ENCODE measurements at regions not wholly inside any gene's neighbourhood (a gene's known extent, or its start where the extent isn't known, plus 50 kb on each side); places are given as distances from the start of the nearest gene placed in this dataset.
A peak's percentile ranks its signal among the peaks of the same experiment; 100 is the strongest.
"Not testable (repeated sequence)": the region's sequence is repeated elsewhere in the genome, so short reads cannot be mapped to it uniquely, and the experiment has no call there.

DNA sequence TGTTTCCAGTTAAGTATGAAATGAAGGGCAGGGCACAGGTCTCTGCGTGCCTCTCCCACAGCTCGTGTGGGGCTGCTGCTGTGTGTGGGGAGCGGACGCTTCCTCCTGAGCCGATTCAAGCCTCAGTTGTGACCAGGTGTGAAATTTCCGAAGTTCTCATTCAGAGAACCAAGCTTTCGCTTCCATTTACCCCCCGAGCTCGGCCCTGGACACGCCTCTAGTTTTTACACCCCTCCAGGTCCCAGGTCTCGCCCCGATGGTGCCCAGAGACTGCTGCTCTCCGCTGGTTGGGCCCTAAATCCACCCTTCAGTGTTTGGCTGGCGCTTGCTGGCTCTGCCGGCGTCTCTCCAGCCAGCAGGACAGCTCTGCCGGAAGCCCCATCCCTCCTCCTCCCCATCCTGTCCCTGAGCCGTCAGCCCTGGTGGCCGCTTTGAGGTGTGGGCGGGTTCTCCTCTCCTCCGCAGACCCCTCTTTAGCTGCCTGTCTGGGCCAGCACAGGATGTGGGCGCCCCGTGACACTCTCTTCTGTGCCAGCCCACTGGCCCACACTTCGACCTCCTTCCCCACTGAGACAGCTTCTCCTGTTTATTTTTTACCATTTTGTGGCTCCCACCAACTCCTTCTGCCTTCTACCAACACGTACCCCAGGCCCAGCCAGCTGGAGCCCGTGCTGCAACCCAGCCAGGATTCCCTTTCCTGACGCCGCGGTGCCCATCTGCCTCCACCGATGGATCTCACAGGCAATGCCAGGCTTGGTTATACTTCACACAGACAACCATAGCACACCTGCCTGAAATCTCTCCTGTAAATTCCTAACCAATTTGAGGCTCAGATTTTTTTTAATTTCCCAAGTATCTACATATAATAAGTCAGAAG lies 142.8 kb downstream of the DLL1 start:
- Mint-ChIP-seq H3K27me3 (ENCODE audit: low read depth in 3 of 3) (peaks cover 20 to 42% (median 30%) of the 10 kb centered on the region in 3 donors), H3K27ac (peak overlapping the region; percentile 90 to 96 (median 96)), H3K36me3 (peaks cover 6 to 10% (median 7%) of the 10 kb centered on the region in 3 donors), H3K4me1 (peaks cover 81 to 94% of the 10 kb centered on the region in 2 donors), H3K4me3 (peak overlapping the region; percentile 82 to 87 (median 86)), H3K9me3 (peaks cover 0 to 14% (median 6%) of the 10 kb centered on the region in 6 donors)
- peak; percentile 92 to 94 (median 93) for DNase-seq

DNA sequence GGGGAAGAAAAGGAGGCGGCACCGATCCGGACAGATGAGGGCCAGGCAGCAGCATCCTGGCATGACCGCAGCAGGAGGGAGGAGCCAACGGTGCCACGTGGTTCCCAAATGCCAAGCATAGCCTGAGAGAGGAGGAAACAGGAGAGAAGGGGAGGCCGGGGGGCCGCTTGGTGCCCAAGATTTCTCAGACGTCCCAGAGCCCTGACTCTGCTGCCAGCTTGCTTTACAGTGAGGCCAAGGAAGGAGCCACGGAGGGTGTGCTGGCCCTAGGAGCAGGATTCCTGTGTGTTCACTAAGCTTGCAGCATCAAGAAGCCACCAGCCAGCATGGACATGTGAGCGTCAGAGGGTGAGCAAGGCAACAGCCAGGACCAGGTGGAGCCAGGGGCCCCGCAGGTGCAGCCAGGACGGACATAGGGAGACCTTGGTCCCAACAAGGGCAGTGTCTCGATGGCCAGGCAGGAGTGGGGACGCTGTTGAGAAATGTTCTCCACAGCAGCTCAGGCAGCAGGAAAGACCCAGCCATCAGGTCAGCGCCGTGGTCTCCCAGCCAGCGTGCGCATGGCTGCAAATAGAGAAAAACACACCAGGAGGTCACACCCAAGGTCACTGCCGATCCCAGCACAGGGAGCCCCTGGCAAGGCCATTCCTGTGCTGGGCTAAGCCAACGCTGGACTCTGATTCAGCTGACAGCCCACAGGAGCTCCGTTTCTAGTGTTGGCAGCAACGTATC lies 143.7 kb downstream of the DLL1 start:
- peaks cover 0 to 14% (median 6%) of the 10 kb centered on the region in 6 donors for H3K9me3 Mint-ChIP-seq
- peaks cover 77 to 99% of the 10 kb centered on the region in 2 donors for H3K4me1 Mint-ChIP-seq
- peaks cover 6 to 10% (median 7%) of the 10 kb centered on the region in 3 donors for H3K36me3 Mint-ChIP-seq
- H3K4me3 Mint-ChIP-seq, result peak overlapping the region; percentile 82 to 87 (median 86)
- peaks cover 20 to 40% (median 30%) of the 10 kb centered on the region in 3 donors for H3K27me3 Mint-ChIP-seq (ENCODE audit: low read depth in 3 of 3)
- DNase-seq, result peak in 1 of 3 donors; percentile 25
- H3K27ac Mint-ChIP-seq, result peak overlapping the region; percentile 90 to 96 (median 96)

DNA sequence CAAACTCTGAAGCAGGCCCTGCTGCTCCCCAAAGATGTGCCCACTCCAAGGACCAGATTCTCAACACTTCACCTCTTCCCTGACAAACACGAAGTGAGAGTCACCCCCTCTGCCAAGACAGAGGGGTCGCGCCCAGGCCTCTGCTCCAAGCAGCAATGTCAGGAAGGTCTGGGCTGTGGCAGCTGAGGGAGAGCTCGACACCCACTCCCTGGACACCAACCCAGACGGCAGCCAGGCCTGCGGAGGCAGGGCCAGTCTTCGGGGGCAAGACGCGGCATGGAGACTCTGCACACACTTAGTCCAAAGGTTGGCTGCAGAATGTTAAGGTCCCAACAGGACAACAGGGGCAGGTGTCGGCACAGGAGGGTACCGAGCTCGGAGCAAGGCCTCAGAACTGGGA lies 144.2 kb downstream of the DLL1 start:
- H3K9me3 Mint-ChIP-seq, result peaks cover 0 to 14% (median 6%) of the 10 kb centered on the region in 6 donors
- H3K27me3 Mint-ChIP-seq (ENCODE audit: low read depth in 3 of 3), result peaks cover 17 to 35% (median 29%) of the 10 kb centered on the region in 3 donors
- H3K4me1 Mint-ChIP-seq, result peaks cover 72 to 94% of the 10 kb centered on the region in 2 donors
- no peak for DNase-seq
- peak overlapping the region; percentile 90 to 96 (median 96) for H3K27ac Mint-ChIP-seq
- H3K36me3 Mint-ChIP-seq, result peaks cover 6 to 10% (median 7%) of the 10 kb centered on the region in 3 donors
- H3K4me3 Mint-ChIP-seq, result peak overlapping the region; percentile 82 to 87 (median 86)

DNA sequence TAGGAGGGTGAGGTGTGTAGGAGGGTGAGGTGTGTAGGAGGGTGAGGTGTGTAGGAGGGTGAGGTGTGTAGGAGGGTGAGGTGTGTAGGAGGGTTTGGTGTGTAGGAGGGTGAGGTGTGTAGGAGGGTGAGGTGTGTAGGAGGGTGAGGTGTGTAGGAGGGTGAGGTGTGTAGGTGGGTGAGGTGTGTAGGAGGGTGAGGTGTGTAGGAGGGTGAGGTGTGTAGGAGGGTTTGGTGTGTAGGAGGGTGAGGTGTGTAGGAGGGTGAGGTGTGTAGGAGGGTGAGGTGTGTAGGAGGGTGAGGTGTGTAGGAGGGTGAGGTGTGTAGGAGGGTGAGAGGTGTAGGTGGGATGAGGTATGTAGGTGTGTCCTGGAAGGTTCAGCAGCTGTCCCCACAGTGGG lies 144.7 kb downstream of the DLL1 start:
- Mint-ChIP-seq H3K27ac (peak overlapping the region in 5 of 6 donors; percentile 92 to 96 (median 96)), H3K4me1 (peaks cover 69 to 89% of the 10 kb centered on the region in 2 donors), H3K27me3 (ENCODE audit: low read depth in 3 of 3) (peaks cover 12 to 32% (median 24%) of the 10 kb centered on the region in 3 donors), H3K4me3 (peak overlapping the region in 3 of 5 donors; percentile 82 to 86 (median 82)), H3K9me3 (peaks cover 0 to 14% (median 6%) of the 10 kb centered on the region in 6 donors)
- not testable (repeated sequence) for DNase-seq, H3K36me3 Mint-ChIP-seq

DNA sequence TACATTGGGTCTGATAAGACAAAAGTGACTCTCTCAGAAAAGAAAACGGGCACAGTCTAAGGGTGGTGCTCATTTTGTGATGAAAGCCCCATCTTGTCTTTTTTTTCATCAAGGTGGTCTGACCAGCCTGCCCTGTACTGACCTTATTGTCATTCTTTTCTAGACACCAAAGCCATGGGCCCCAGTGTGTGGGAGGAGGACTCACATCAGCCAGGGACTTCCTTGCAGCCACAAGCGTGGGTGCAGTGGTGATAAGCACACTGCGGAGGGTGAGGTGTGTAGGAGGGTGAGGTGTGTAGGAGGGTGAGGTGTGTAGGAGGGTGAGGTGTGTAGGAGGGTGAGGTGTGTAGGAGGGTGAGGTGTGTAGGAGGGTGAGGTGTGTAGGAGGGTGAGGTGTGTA lies 145.2 kb downstream of the DLL1 start:
- peaks cover 0 to 14% (median 6%) of the 10 kb centered on the region in 6 donors for H3K9me3 Mint-ChIP-seq
- H3K36me3 Mint-ChIP-seq, result not testable (repeated sequence)
- peaks cover 66 to 84% of the 10 kb centered on the region in 2 donors for H3K4me1 Mint-ChIP-seq
- peak; percentile 49 to 64 (median 56) for DNase-seq
- peak overlapping the region; percentile 44 to 70 (median 49) for H3K4me3 Mint-ChIP-seq
- H3K27me3 Mint-ChIP-seq (ENCODE audit: low read depth in 3 of 3), result peaks cover 11 to 32% (median 24%) of the 10 kb centered on the region in 3 donors
- H3K27ac Mint-ChIP-seq, result peak overlapping the region; percentile 69 to 91 (median 83)

DNA sequence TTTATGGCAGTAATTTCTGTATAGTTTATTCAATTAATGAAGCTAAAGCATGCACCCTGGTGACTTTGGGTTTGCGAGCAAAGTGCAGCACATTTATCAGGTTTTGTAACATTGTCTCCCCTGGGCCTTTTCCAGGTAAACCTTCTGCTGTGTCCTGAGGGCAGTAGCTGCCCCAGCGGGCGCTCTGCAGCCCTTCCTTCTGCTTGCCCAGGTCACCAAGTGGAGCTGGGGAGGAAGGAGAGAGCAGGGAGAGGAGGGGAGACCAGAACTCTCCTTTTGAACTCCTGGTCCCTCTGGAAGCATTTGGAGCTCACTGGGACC lies 145.6 kb downstream of the DLL1 start:
- H3K36me3 Mint-ChIP-seq, result peaks cover 6 to 10% (median 7%) of the 10 kb centered on the region in 3 donors
- H3K9me3 Mint-ChIP-seq, result peaks cover 0 to 14% (median 6%) of the 10 kb centered on the region in 6 donors
- DNase-seq, result no peak
- peaks cover 11 to 30% (median 24%) of the 10 kb centered on the region in 3 donors for H3K27me3 Mint-ChIP-seq (ENCODE audit: low read depth in 3 of 3)
- H3K27ac Mint-ChIP-seq, result peak overlapping the region; percentile 76 to 91 (median 83)
- peak overlapping the region in 4 of 5 donors; percentile 49 to 70 (median 54) for H3K4me3 Mint-ChIP-seq
- peaks cover 62 to 80% of the 10 kb centered on the region in 2 donors for H3K4me1 Mint-ChIP-seq

DNA sequence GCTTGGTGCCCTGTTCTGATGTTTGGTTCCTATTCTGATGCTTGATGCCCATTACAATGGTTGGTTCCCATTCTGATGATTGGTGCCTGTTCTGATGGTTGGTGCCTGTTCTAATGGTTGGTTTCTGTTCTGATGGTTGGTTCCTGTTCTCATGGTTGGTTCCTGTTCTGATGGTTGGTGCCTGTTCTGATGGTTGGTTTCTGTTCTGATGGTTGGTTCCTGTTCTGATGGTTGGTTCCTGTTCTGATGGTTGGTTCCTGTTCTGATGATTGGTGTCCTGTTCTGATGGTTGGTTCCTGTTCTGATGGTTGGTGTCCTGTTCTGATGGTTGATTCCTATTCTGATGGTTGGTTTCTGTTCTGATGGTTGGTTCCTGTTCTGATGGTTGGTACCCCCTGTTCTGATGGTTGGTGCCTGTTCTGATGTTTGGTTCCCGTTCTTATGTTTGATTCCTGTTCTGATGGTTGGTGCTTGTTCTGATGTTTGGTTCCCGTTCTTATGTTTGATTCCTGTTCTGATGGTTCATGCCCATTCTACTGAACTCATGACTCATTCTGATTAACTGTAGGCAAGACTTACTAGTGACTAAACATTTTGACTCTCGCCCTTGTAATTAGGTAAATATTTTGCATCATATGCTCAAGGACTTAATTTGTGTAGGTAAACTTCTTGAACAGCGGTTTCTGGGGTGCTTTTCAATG lies 146.2 kb downstream of the DLL1 start:
- H3K36me3 Mint-ChIP-seq, result peaks cover 6 to 10% (median 7%) of the 10 kb centered on the region in 3 donors
- DNase-seq, result no peak
- peaks cover 11 to 27% (median 24%) of the 10 kb centered on the region in 3 donors for H3K27me3 Mint-ChIP-seq (ENCODE audit: low read depth in 3 of 3)
- peaks cover 56 to 75% of the 10 kb centered on the region in 2 donors for H3K4me1 Mint-ChIP-seq
- peaks cover 0 to 14% (median 6%) of the 10 kb centered on the region in 6 donors for H3K9me3 Mint-ChIP-seq
- peak overlapping the region; percentile 32 to 59 (median 54) for H3K4me3 Mint-ChIP-seq
- H3K27ac Mint-ChIP-seq, result peak overlapping the region; percentile 77 to 92 (median 84)

DNA sequence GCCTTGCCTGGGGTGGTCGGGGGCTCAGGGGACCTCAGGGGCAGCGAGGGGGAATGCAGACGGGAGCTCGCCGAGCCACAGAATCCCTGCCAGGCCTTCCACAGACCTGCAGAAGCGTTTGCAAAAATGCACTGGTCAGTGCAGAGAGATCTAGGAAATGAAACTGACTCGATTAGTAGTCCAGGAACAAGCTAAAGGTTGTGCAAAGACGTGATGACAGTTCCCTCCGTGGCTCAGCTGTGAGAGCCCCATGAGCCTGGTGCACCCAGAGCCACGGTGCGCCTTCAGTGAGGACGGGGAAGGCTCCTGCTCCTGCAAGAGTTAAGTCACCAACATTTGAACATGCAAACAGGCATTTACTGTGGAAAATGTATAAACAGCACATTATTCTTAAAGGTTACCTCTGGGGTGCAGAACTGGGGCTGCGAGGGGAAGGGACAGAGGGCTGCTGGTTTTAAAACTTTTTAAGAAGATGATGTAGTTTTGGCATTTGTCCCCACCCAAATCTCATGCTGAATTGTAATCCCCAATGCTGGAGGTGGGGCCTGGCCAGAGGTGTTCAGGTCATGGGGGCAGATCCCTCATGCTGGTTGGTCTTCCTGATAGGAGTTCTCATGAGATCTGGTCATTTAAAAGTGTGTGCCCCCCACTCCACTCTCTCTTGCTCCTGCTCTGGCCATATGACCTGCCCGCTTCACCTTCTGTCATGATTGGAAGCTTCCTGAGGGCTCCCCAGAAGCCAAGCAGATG lies 147.3 kb downstream of the DLL1 start:
- H3K9me3 Mint-ChIP-seq, result peaks cover 0 to 14% (median 6%) of the 10 kb centered on the region in 6 donors
- DNase-seq, result no peak
- H3K36me3 Mint-ChIP-seq, result peaks cover 6 to 10% (median 7%) of the 10 kb centered on the region in 3 donors
- peak overlapping the region in 1 of 6 donors; percentile 22 for H3K27ac Mint-ChIP-seq
- peaks cover 12 to 16% (median 16%) of the 10 kb centered on the region in 3 donors for H3K27me3 Mint-ChIP-seq (ENCODE audit: low read depth in 3 of 3)
- peak overlapping the region in 2 of 5 donors; percentile 29 to 32 for H3K4me3 Mint-ChIP-seq
- H3K4me1 Mint-ChIP-seq, result peaks cover 45 to 63% of the 10 kb centered on the region in 2 donors

DNA sequence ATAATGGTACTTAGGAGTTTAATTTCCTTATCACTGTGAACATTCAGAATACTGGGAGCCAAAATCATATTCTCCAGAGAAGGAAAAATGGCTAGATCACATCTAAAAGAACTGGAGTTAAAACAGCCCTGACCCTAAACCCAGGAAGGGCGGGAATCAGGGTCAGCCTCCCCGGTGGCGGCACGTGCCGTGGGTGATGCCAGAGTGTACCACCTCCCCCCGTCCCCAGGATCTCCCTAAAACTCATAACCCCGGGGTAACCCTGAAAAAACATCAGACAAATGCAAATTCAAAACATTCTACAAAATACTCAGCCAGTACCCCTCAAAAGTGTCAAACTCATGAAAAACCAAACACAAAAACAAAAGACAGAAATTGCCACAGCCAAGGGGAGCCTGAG lies 148.3 kb downstream of the DLL1 start:
- peaks cover 35 to 53% of the 10 kb centered on the region in 2 donors for H3K4me1 Mint-ChIP-seq
- no peak for DNase-seq
- H3K4me3 Mint-ChIP-seq, result no peak overlapping the region
- no peak overlapping the region for H3K27ac Mint-ChIP-seq
- peaks cover 6 to 10% (median 7%) of the 10 kb centered on the region in 3 donors for H3K36me3 Mint-ChIP-seq
- H3K9me3 Mint-ChIP-seq, result peaks cover 0 to 14% (median 6%) of the 10 kb centered on the region in 6 donors
- H3K27me3 Mint-ChIP-seq (ENCODE audit: low read depth in 3 of 3), result peaks cover 5 to 7% (median 6%) of the 10 kb centered on the region in 3 donors

DNA sequence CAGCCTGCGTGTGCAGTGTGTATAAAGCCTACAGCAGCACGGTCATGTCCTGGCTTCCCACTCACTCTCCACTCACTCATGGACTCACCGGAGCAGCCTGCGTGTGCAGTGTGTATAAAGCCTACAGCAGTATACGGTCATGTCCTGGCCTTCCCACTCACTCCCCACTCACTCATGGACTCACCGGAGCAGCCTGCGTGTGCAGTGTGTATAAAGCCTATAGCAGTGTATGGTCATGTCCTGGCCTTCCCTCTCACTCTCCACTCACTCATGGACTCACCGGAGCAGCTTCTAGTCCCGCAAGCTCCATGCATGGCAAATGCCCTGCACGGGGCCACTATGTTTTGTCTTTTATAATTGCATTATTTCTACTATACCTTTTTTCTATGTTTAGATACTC lies 149.8 kb downstream of the DLL1 start:
- H3K27me3 Mint-ChIP-seq (ENCODE audit: low read depth in 3 of 3); H3K4me3 Mint-ChIP-seq; DNase-seq; H3K36me3 Mint-ChIP-seq; H3K27ac Mint-ChIP-seq: not testable (repeated sequence)
- H3K9me3 Mint-ChIP-seq, result peaks cover 0 to 14% (median 6%) of the 10 kb centered on the region in 6 donors
- peaks cover 21 to 38% of the 10 kb centered on the region in 2 donors for H3K4me1 Mint-ChIP-seq

DNA sequence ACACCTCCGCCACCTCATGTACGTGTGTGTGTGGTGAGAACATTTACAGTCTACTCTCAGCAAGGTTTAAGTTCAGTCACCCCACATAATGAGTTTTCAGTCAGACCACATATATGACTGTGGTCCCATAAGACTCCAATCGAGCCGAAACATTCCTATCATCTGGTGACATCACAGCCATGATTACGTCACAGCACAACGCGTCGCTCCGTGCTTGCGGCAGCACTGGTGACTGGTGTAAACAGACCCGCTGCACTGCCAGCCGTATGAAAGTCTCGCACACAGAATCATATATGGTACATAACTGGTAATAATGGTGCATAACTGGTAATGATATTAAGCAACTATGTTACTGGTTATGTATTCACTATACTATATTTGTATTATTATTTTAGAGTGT lies 150.7 kb downstream of the DLL1 start:
- H3K4me3 Mint-ChIP-seq, result no peak overlapping the region
- peaks cover 0 to 10% (median 4%) of the 10 kb centered on the region in 6 donors for H3K9me3 Mint-ChIP-seq
- no peak for DNase-seq
- peaks cover 6 to 7% (median 7%) of the 10 kb centered on the region in 3 donors for H3K36me3 Mint-ChIP-seq
- peaks cover 21 to 38% of the 10 kb centered on the region in 2 donors for H3K4me1 Mint-ChIP-seq
- peaks cover 3 to 5% (median 5%) of the 10 kb centered on the region in 3 donors for H3K27me3 Mint-ChIP-seq (ENCODE audit: low read depth in 3 of 3)
- no peak overlapping the region for H3K27ac Mint-ChIP-seq

DNA sequence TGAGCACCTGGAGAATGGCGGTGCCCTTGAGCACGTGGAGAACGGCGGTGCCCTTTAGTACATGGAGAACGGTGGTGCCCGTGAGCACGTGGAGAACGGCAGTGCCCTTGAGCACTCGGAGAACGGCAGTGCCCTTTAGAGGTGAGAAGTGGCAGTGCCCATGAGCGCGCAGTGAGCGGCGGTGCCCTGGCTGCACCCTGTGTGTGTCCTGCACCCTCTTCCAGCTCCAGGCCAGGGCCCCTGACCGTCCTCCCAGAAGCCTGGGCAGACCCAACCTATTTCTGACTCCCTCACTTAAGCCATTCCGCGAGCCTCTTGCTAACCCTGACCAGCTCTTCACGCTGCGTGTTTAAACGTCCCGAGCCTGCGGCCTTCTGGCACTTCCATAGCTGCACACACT lies 151.3 kb downstream of the DLL1 start:
- H3K27ac Mint-ChIP-seq, result no peak overlapping the region
- DNase-seq, result no peak
- H3K4me1 Mint-ChIP-seq, result peaks cover 17 to 34% of the 10 kb centered on the region in 2 donors
- H3K27me3 Mint-ChIP-seq (ENCODE audit: low read depth in 3 of 3), result peaks cover 2 to 5% (median 3%) of the 10 kb centered on the region in 3 donors
- peaks cover 2 to 3% (median 2%) of the 10 kb centered on the region in 3 donors for H3K36me3 Mint-ChIP-seq
- peaks cover 0 to 8% (median 1%) of the 10 kb centered on the region in 6 donors for H3K9me3 Mint-ChIP-seq
- no peak overlapping the region for H3K4me3 Mint-ChIP-seq

All from immature natural killer cell (primary cell).